Keratinocyte (primary cell): ENCODE measurements at regions not wholly inside any gene's neighbourhood (a gene's known extent, or its start where the extent isn't known, plus 50 kb on each side); places are given as distances from the start of the nearest gene placed in this dataset.
"Not testable (repeated sequence)": the region's sequence is repeated elsewhere in the genome, so short reads cannot be mapped to it uniquely, and the experiment has no call there.

Source experiments
- DNase-seq: peaks from one replicate; pipeline ENCODE4 v3.0.0-alpha.2; 2011; ENCODE audit warnings: low read depth, missing footprints, low spot score
- FAIRE-seq: peaks from 2 replicates; lab custom pipeline; 2011; peaks lifted over from hg19 to GRCh38; lab: Jason Lieb, UNC
- H2AFZ ChIP-seq: 2 replicates; pipeline ENCODE4 v1.6.0; 2012; ENCODE audit warnings: low read length, control low read depth, inconsistent platforms; ENCODE audit not compliant: control insufficient read depth
- H3K27ac ChIP-seq: 2 replicates; pipeline ENCODE4 v1.5.1; 2011; ENCODE audit warnings: low read length; ENCODE audit not compliant: control insufficient read depth, insufficient read depth
- H3K27me3 ChIP-seq: 3 replicates; pipeline ENCODE4 v1.6.0; 2011; ENCODE audit warnings: low read length; ENCODE audit not compliant: control insufficient read depth, insufficient read depth; ENCODE audit errors: extremely low read depth
- H3K36me3 ChIP-seq, 2 experiments: 2 replicates in 1 of 2; 3 replicates in 1 of 2; pipeline ENCODE4 v1.5.1; 2011; ENCODE audit warnings: low read length in 2 of 2, mild to moderate bottlenecking in 1 of 2; ENCODE audit not compliant: control insufficient read depth in 2 of 2, insufficient read depth in 2 of 2; ENCODE audit errors: extremely low read depth in 1 of 2
- H3K4me1 ChIP-seq: 3 replicates; pipeline ENCODE4 v1.5.1; 2011; ENCODE audit warnings: low read length; ENCODE audit not compliant: control insufficient read depth, insufficient read depth; ENCODE audit errors: extremely low read depth
- H3K4me2 ChIP-seq: 3 replicates; pipeline ENCODE4 v1.6.0; 2011; ENCODE audit warnings: low read depth, low read length; ENCODE audit not compliant: control insufficient read depth, insufficient read depth; ENCODE audit errors: extremely low read depth
- H3K4me3 ChIP-seq, 3 experiments: fragments of 200-600 bp in 1 of 3; sonication (generic) in 1 of 3; 2 replicates in 2 of 3; 3 replicates in 1 of 3; pipeline ENCODE4 v1.5.1; 2011 to 2016; ENCODE audit warnings: low read length in 3 of 3, mild to moderate bottlenecking in 3 of 3, control low read depth in 2 of 3, inconsistent platforms in 1 of 3, low read depth in 1 of 3, mixed read lengths in 1 of 3, mixed run types in 1 of 3, moderate library complexity in 1 of 3; ENCODE audit not compliant: control insufficient read depth in 2 of 3, insufficient read depth in 2 of 3; ENCODE audit errors: extremely low read depth in 1 of 3
- H3K79me2 ChIP-seq: 2 replicates; pipeline ENCODE4 v1.6.0; 2012; ENCODE audit warnings: low read length; ENCODE audit not compliant: control insufficient read depth, insufficient read depth
- H3K9ac ChIP-seq: 3 replicates; pipeline ENCODE4 v1.6.0; 2011; ENCODE audit warnings: low read length; ENCODE audit not compliant: control insufficient read depth, insufficient read depth; ENCODE audit errors: extremely low read depth
- H3K9me1 ChIP-seq: 3 replicates; pipeline ENCODE4 v1.6.0; 2011; ENCODE audit warnings: low read length; ENCODE audit not compliant: control insufficient read depth, insufficient read depth; ENCODE audit errors: extremely low read depth
- H3K9me3 ChIP-seq: 2 replicates; pipeline ENCODE4 v1.5.1; 2012; ENCODE audit warnings: low read depth, low read length; ENCODE audit not compliant: control insufficient read depth
- H4K20me1 ChIP-seq: 3 replicates; pipeline ENCODE4 v1.6.0; 2011; ENCODE audit warnings: low read length; ENCODE audit not compliant: control insufficient read depth, insufficient read depth; ENCODE audit errors: extremely low read depth
- EZH2 ChIP-seq: IDR thresholded peaks from one replicate; pipeline ENCODE4 v1.6.1; 2012; ENCODE audit warnings: inconsistent platforms, mild to moderate bottlenecking, low read length, moderate library complexity
- dilution Hi-C: fragments of 300-500 bp; cut with MboI; formaldehyde crosslinking; loops from one replicate; pipeline ENCODE4 v1.7.0; 2020; ENCODE audit warnings: low sequenced_read_pairs; ENCODE audit not compliant: extremely low pct_ligation_motif_present
- TF ChIP-seq, protein P1 (sequence below), 3 experiments: IDR thresholded peaks in 1 of 3; conservative IDR thresholded peaks in 1 of 3; optimal IDR thresholded peaks in 1 of 3; 2 replicates in 2 of 3; 3 replicates in 1 of 3; pipeline versions ENCODE3 to v1.5.1; 2011; ENCODE audit warnings: low read length in 3 of 3, mild to moderate bottlenecking in 3 of 3, moderate library complexity in 2 of 3, control low read depth in 1 of 3, inconsistent platforms in 1 of 3; ENCODE audit not compliant: insufficient read depth in 2 of 3; ENCODE audit errors: extremely low read depth in 1 of 3

DNA sequence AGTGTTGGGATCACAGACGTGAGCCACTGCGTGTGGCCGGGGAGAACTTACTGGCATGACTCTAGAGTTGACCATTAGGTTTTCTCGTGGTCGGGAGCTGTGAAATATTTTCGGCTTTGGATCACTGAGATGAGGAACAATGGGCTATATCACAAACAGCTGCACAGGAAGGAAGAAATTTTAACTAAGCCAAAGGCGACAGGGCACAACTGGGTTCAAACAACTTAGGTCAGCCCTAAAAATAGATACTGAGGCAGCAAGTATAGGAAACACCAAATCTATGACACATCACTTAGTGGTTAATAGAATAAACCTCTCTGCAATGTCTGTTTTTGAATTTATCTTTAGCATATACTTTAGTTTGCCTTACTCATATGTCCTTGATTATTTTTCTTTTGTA, 162.9 kb downstream of the LRIG3 start:
- Histone ChIP-seq H3K4me1 (no peaks in the 10 kb centered on the region), H3K4me2 (no peak overlapping the region), H3K9ac (no peak overlapping the region), H3K9me3 (no peaks in the 10 kb centered on the region), H3K79me2 (no peaks in the 10 kb centered on the region), H3K27me3 (no peaks in the 10 kb centered on the region), H3K36me3 (no peaks in the 10 kb centered on the region), H4K20me1 (no peaks in the 10 kb centered on the region), H3K4me3 (no peak overlapping the region), H2AFZ (no peak overlapping the region), H3K9me1 (no peaks in the 10 kb centered on the region), H3K27ac (no peak overlapping the region)
- dilution Hi-C loops, result no loop called here
- TF ChIP-seq, protein P1, sequence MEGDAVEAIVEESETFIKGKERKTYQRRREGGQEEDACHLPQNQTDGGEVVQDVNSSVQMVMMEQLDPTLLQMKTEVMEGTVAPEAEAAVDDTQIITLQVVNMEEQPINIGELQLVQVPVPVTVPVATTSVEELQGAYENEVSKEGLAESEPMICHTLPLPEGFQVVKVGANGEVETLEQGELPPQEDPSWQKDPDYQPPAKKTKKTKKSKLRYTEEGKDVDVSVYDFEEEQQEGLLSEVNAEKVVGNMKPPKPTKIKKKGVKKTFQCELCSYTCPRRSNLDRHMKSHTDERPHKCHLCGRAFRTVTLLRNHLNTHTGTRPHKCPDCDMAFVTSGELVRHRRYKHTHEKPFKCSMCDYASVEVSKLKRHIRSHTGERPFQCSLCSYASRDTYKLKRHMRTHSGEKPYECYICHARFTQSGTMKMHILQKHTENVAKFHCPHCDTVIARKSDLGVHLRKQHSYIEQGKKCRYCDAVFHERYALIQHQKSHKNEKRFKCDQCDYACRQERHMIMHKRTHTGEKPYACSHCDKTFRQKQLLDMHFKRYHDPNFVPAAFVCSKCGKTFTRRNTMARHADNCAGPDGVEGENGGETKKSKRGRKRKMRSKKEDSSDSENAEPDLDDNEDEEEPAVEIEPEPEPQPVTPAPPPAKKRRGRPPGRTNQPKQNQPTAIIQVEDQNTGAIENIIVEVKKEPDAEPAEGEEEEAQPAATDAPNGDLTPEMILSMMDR (optimal IDR thresholded peaks at IDR 0.05 in 1 of 3, IDR thresholded peaks at IDR 0.05 in 1 of 3, conservative IDR thresholded peaks at IDR 0.05 in 1 of 3; ENCODE audit: extremely low read depth in 1 of 3, insufficient read depth in 2 of 3, low read length in 3 of 3), result no peak
- TF ChIP-seq EZH2, result no peak
- FAIRE-seq, result no peak
- no peak for DNase-seq

DNA sequence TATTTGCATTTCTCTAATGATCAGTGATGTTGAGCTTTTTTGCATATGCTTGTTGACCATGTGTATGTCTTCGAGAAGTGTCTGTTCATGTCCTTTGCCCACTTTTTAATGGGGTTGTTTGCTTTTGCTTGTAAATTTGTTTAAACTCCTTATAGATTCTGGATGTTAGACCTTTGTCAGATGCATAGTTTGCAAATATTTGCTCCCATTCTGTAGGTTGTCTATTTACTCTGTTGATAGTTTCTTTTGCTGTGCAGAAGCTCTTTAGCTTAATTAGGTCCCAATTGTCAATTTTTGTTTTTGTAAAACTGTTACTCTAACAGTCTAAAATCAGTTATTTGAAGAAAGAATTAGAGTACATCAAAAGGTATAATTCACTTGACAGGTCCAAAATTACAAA, 160.6 kb downstream of the LRIG3 start:
- H3K9ac ChIP-seq, H3K27ac ChIP-seq, H3K4me1 ChIP-seq, H3K4me2 ChIP-seq, H3K36me3 ChIP-seq, FAIRE-seq, H4K20me1 ChIP-seq, H3K79me2 ChIP-seq, H3K4me3 ChIP-seq, DNase-seq, H3K27me3 ChIP-seq, H2AFZ ChIP-seq, H3K9me1 ChIP-seq, H3K9me3 ChIP-seq, dilution Hi-C loops: not testable (repeated sequence)

DNA sequence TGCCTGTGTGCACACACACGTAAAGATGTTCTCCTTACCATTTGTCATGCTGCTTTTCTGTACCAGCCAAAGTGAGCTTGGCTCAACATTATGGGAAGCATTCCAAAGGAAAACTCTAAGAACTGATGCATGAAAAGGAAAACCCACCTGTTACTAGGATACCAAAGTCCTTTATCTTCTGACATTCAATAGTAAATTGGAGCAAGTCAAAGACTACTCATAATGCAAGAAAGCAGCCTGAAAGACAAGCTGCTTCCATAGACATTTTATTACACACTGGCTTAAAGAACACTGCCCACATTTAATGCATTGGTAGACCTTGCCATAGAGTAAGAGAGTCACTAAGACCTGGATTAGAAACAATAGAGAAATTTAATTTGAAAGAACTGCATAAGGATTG, 159.0 kb downstream of the LRIG3 start:
- no peaks in the 10 kb centered on the region for H3K4me1 ChIP-seq
- no peak overlapping the region for H2AFZ ChIP-seq
- DNase-seq (no peak), FAIRE-seq (no peak)
- dilution Hi-C loops, result no loop called here
- no peak overlapping the region for H3K9ac ChIP-seq
- H3K9me3 ChIP-seq, result no peaks in the 10 kb centered on the region
- H3K27me3 ChIP-seq, result no peaks in the 10 kb centered on the region
- H3K27ac ChIP-seq, result no peak overlapping the region
- TF ChIP-seq EZH2, result no peak
- TF ChIP-seq, protein P1 (optimal IDR thresholded peaks at IDR 0.05 in 1 of 3, IDR thresholded peaks at IDR 0.05 in 1 of 3, conservative IDR thresholded peaks at IDR 0.05 in 1 of 3; ENCODE audit: extremely low read depth in 1 of 3, insufficient read depth in 2 of 3, low read length in 3 of 3), result no peak
- no peaks in the 10 kb centered on the region for H3K36me3 ChIP-seq
- H3K4me2 ChIP-seq, result no peak overlapping the region
- no peak overlapping the region for H3K4me3 ChIP-seq
- no peaks in the 10 kb centered on the region for H3K79me2 ChIP-seq
- H3K9me1 ChIP-seq, result no peaks in the 10 kb centered on the region
- H4K20me1 ChIP-seq, result no peaks in the 10 kb centered on the region
